NB4 (cell line): ENCODE measurements at regions not wholly inside any gene's neighbourhood (a gene's known extent, or its start where the extent isn't known, plus 50 kb on each side); places are given as distances from the start of the nearest gene placed in this dataset.

Source experiments
- MYC ChIP-seq: IDR thresholded peaks from 2 replicates; pipeline ENCODE4 v1.6.1; 2011; ENCODE audit warnings: low read depth, low read length
- TF ChIP-seq, protein P1 (sequence below): IDR thresholded peaks from one replicate; pipeline ENCODE4 v1.5.1; 2012; ENCODE audit warnings: low read depth, low read length

DNA sequence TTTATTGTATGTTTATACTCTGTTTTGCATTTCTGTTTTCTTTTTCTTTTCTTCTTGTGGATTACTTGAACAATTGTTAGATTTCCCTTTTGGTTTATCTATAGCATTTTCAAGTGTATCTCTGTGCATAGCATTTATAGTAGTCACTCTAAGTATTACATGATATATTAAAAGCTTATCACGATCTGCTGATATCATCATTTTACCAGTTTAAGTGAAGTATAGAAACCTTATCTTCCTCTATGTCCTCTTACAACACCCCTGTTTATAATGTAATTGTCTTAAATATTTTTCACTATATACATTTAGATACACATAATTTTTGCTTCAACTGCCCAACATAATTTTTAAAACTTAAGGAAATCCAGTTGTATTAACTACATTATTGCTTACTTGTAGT is 513.9 kb upstream of the CELF2 start:
- no peak for TF ChIP-seq MYC
- TF ChIP-seq, protein P1, sequence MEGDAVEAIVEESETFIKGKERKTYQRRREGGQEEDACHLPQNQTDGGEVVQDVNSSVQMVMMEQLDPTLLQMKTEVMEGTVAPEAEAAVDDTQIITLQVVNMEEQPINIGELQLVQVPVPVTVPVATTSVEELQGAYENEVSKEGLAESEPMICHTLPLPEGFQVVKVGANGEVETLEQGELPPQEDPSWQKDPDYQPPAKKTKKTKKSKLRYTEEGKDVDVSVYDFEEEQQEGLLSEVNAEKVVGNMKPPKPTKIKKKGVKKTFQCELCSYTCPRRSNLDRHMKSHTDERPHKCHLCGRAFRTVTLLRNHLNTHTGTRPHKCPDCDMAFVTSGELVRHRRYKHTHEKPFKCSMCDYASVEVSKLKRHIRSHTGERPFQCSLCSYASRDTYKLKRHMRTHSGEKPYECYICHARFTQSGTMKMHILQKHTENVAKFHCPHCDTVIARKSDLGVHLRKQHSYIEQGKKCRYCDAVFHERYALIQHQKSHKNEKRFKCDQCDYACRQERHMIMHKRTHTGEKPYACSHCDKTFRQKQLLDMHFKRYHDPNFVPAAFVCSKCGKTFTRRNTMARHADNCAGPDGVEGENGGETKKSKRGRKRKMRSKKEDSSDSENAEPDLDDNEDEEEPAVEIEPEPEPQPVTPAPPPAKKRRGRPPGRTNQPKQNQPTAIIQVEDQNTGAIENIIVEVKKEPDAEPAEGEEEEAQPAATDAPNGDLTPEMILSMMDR, result no peak
